Fibroblast of villous mesenchyme (primary cell): ENCODE measurements at regions not wholly inside any gene's neighbourhood (a gene's known extent, or its start where the extent isn't known, plus 50 kb on each side); places are given as distances from the start of the nearest gene placed in this dataset.
A peak's percentile ranks its signal among the peaks of the same experiment; 100 is the strongest.

Experiments used
- DNase-seq: peaks from one replicate; pipeline ENCODE4 v3.0.0-alpha.2; 2010; ENCODE audit warnings: low read depth
- H3K4me3 ChIP-seq: 2 replicates; pipeline ENCODE4 v1.5.1; 2011; ENCODE audit warnings: low read depth, mild to moderate bottlenecking, low read length
- TF ChIP-seq, protein P1 (sequence below): IDR thresholded peaks from 2 replicates; pipeline ENCODE4 v1.5.1; 2012; ENCODE audit warnings: low read depth, mild to moderate bottlenecking, low read length; ENCODE audit not compliant: insufficient read depth

DNA sequence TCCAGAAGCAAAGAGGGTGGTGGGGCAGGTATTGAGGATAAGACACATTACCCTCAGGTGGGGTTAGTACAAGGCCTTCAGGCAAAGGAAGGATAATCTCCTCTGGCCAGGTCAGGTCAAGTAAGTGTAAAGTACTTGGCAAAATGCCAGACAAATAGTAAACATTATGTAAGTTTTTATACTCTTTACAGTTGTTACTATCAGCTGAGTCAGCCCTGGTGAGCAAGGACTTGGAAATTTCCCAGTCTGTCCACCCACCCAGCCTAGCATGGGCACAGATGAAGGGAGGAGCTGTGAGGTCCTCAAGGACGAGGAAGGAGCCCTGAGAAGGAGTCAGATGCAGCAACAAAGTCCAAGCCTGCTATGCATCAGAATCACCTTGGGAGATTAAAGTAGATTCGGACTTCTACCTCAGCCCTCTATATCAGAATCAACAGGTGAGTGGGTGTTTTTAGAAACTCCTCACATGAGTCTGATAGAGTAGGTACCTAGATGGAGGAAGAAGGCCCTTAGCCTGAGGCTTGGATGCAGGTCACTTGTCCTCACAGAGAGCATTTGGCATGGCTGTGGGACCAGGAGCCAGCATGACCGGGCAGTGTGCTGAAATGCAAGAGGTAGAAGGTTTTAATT lies 50.2 kb upstream of the BARX1 start:
- peak; percentile 22 for DNase-seq
- H3K4me3 ChIP-seq: no peak overlapping the region
- TF ChIP-seq, protein P1, sequence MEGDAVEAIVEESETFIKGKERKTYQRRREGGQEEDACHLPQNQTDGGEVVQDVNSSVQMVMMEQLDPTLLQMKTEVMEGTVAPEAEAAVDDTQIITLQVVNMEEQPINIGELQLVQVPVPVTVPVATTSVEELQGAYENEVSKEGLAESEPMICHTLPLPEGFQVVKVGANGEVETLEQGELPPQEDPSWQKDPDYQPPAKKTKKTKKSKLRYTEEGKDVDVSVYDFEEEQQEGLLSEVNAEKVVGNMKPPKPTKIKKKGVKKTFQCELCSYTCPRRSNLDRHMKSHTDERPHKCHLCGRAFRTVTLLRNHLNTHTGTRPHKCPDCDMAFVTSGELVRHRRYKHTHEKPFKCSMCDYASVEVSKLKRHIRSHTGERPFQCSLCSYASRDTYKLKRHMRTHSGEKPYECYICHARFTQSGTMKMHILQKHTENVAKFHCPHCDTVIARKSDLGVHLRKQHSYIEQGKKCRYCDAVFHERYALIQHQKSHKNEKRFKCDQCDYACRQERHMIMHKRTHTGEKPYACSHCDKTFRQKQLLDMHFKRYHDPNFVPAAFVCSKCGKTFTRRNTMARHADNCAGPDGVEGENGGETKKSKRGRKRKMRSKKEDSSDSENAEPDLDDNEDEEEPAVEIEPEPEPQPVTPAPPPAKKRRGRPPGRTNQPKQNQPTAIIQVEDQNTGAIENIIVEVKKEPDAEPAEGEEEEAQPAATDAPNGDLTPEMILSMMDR: no peak
